GM12872 (cell line): ENCODE measurements at regions not wholly inside any gene's neighbourhood (a gene's known extent, or its start where the extent isn't known, plus 50 kb on each side); places are given as distances from the start of the nearest gene placed in this dataset.

ENCODE experiments used
- TF ChIP-seq, protein P1 (sequence below): IDR thresholded peaks from 3 replicates; pipeline ENCODE4 v1.5.1; 2011; ENCODE audit warnings: low read depth, mild to moderate bottlenecking, low read length, moderate library complexity; ENCODE audit not compliant: insufficient read depth

GRCh38 chr16:66189951-66190350, 176.5 kb upstream of the CDH5 start:
- TF ChIP-seq, protein P1, sequence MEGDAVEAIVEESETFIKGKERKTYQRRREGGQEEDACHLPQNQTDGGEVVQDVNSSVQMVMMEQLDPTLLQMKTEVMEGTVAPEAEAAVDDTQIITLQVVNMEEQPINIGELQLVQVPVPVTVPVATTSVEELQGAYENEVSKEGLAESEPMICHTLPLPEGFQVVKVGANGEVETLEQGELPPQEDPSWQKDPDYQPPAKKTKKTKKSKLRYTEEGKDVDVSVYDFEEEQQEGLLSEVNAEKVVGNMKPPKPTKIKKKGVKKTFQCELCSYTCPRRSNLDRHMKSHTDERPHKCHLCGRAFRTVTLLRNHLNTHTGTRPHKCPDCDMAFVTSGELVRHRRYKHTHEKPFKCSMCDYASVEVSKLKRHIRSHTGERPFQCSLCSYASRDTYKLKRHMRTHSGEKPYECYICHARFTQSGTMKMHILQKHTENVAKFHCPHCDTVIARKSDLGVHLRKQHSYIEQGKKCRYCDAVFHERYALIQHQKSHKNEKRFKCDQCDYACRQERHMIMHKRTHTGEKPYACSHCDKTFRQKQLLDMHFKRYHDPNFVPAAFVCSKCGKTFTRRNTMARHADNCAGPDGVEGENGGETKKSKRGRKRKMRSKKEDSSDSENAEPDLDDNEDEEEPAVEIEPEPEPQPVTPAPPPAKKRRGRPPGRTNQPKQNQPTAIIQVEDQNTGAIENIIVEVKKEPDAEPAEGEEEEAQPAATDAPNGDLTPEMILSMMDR: no peak

GRCh38 chr16:66188917-66189725, 177.4 kb upstream of the CDH5 start:
- TF ChIP-seq, protein P1: no peak

DNA sequence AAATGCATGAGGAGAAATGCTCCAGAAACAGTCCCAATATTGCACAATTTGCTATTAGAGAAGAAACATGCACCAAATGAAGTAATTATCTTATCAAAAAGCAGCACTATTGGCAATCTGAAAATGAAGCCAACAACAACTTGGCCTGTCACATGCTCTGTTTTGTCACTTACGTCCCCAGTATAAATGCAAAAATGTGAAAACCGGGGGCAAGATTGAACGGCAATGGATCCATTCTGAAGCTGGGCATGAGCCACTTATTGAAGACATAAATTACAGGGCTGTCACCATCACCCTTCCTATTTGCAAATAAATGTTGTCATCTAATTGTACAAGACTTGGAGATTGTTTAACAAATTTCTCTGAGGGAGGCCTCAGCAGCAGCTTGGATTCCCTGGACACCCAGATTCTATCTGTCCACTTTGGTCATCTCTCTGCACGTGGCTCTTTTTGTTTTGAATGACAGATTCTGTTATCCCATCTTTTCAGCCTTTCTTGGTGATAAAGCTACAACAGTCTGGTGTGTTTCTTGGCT, 180.2 kb upstream of the CDH5 start:
- TF ChIP-seq, protein P1: no peak

DNA sequence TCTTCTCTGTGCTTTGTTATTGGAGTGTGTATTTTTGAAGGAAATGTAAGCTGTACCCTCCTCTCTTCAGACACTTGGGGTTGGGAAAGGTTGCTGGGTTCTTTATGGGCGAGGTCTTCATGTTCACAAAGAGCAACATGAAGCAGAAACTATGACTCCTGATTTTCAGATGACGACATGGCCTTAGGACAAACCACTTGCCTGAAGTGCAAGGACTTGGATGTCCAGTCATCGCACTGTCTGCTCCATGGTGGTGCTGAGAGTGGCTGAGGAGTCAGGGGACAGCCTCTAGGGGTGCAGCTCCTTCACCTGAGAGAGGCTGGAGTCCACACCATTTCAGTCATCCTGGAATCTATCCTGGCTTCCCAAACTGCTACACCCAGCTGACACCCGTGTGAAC, 183.9 kb upstream of the CDH5 start:
- TF ChIP-seq, protein P1: no peak

GRCh38 chr16:66176731-66177130, 189.8 kb upstream of the CDH5 start:
- TF ChIP-seq, protein P1: no peak

DNA sequence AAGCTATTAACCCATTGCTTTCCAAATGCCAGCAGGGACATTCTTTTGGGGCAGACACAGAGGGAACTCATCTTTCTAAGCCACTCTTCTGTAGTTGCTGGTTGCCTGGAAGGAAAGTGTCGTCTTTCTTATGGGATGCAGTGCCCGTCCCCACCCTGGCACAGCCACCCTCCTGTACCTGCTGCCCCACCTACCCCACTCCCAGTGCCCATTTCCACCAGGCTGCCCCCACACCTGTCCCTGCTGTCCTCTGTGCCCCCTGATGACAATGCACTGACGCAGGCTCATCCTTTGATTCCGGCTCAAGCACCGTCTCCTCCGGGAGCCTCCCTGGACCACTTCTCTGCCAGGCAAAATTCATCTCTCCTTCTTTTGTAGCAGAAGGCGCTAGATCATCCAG, 190.4 kb upstream of the CDH5 start:
- TF ChIP-seq, protein P1: no peak

DNA sequence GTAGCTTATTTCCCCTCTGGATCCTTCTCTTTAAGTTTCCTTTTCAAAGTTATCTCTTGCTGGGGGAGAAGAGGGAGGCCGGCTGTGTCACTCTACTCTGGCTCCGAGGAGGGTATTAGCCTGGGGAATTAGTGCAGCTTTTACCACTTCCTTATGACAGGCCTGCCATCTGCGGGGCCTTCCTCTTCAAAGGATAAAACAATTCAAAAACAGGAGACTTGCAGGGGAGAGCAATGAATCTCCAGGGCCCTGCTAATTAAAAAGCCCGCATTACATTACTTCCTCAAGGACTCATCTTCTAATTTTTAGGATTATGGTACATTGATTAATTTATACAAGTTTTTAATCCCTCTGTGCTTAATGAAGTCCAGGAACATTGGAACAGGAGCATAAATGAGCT, 190.9 kb upstream of the CDH5 start:
- TF ChIP-seq, protein P1: no peak
